SU-DHL-6 (cell line): ENCODE measurements at regions not wholly inside any gene's neighbourhood (a gene's known extent, or its start where the extent isn't known, plus 50 kb on each side); places are given as distances from the start of the nearest gene placed in this dataset.

Source experiments
- CTCF ChIP-seq: fragments of 200-600 bp; sonication (generic); IDR thresholded peaks from one replicate; pipeline ENCODE4 v1.5.1; 2017; ENCODE audit warnings: antibody characterized with exemption, mild to moderate bottlenecking, low read length, moderate library complexity; ENCODE audit not compliant: insufficient read depth, poor library complexity, severe bottlenecking
- EZH2phosphoT487 ChIP-seq: fragments of 200-600 bp; sonication (generic), shearing (Covaris generic); conservative IDR thresholded peaks from 2 replicates; pipeline ENCODE4 v1.6.1; 2018; ENCODE audit warnings: mild to moderate bottlenecking, antibody characterized with exemption, low read length, moderate library complexity, mixed read lengths

GRCh38 chr4:52164116-52164515 is 113.0 kb downstream of the SPATA18 start:
- TF ChIP-seq CTCF (no peak), EZH2phosphoT487 (no peak)
